Astrocyte of the cerebellum (primary cell): ENCODE measurements at regions not wholly inside any gene's neighbourhood (a gene's known extent, or its start where the extent isn't known, plus 50 kb on each side); places are given as distances from the start of the nearest gene placed in this dataset.

Experiments
- DNase-seq: peaks from one replicate; pipeline ENCODE4 v3.0.0-alpha.2; 2011; ENCODE audit warnings: low read depth
- H3K4me3 ChIP-seq: 2 replicates; pipeline ENCODE4 v1.5.1; 2011; ENCODE audit warnings: mild to moderate bottlenecking, low read depth, low read length, moderate library complexity
- in situ Hi-C: cut with HindIII; loops from 2 replicates; pipeline ENCODE4 v1.10.0; 2017; ENCODE audit warnings: low sequenced_read_pairs
- TF ChIP-seq, protein P1 (sequence below): IDR thresholded peaks from 2 replicates; pipeline ENCODE4 v1.5.1; 2012; ENCODE audit warnings: low read length, low read depth, moderate library complexity, mild to moderate bottlenecking; ENCODE audit errors: missing control alignments

- H3K4me3 ChIP-seq = no peak overlapping the region
- DNase-seq = no peak
- TF ChIP-seq, protein P1, sequence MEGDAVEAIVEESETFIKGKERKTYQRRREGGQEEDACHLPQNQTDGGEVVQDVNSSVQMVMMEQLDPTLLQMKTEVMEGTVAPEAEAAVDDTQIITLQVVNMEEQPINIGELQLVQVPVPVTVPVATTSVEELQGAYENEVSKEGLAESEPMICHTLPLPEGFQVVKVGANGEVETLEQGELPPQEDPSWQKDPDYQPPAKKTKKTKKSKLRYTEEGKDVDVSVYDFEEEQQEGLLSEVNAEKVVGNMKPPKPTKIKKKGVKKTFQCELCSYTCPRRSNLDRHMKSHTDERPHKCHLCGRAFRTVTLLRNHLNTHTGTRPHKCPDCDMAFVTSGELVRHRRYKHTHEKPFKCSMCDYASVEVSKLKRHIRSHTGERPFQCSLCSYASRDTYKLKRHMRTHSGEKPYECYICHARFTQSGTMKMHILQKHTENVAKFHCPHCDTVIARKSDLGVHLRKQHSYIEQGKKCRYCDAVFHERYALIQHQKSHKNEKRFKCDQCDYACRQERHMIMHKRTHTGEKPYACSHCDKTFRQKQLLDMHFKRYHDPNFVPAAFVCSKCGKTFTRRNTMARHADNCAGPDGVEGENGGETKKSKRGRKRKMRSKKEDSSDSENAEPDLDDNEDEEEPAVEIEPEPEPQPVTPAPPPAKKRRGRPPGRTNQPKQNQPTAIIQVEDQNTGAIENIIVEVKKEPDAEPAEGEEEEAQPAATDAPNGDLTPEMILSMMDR = no peak
- in situ Hi-C loops = no loop called here
These were observed 130.8 kb downstream of the IRS2 start for GRCh38 chr13:109655611-109656010.

DNA sequence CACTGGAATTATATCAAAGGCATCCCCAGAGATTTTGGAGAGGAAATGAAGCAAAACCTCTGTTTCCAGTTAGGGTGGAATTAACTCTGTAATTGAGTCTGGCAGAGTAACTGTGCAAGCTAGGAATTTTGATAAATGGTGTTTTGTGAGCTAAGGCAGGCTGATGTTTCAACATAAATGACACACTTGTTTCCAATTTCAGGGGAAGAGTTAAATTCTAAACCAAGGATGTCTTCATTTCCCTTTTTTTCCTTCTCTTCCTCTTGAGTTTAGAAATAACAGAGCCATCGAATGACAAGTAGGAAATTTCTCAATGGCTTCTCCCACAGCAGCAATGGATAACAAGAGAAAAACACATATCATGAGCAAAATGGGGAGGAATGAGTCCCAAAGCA, 131.2 kb downstream of the IRS2 start:
- in situ Hi-C loops = no loop called here
- DNase-seq = no peak
- no peak overlapping the region for H3K4me3 ChIP-seq

DNA sequence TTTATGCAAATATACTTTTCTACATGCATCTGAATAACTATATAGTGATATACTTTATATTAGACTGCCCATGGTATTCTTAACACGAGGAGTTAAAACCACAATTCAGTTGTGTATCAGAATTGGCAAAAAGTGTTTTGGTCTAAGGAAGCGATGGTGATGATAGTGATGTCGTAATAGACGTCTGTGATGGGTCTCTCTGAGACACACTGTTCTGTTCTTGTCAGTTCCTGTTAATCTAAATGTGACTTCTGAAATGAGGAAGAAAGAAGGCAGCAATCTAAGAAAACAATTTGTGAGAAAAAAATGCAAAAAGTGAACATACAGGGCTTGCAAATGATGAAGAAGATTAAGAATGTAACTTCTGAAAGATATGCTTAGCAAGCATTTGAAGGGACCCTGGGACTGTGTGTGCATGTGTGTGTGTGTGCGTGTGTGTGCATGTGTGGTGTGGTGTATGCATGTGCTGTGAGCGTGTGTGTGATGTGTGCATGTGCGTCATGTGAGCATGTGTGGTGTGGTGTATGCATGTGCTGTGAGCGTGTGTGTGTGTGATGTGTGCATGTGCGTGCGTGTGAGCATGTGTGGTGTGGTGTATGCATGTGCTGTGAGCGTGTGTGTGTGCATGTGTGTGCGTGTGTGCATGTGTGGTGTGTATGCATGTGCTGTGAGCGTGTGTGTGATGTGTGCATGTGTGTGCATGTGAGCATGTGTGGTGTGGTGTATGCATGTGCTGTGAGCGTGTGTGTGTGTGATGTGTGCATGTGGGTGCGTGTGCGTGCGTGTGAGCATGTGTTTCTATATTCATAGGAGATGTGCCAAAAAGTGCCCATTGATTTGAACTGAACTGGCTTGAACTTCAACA, 131.8 kb downstream of the IRS2 start:
- in situ Hi-C loops = no loop called here
- TF ChIP-seq, protein P1 = no peak
- no peak for DNase-seq
- H3K4me3 ChIP-seq = no peak overlapping the region

More for the DNA sequence above, 131.2 kb downstream of the IRS2 start:
- TF ChIP-seq, protein P1 = no peak

DNA sequence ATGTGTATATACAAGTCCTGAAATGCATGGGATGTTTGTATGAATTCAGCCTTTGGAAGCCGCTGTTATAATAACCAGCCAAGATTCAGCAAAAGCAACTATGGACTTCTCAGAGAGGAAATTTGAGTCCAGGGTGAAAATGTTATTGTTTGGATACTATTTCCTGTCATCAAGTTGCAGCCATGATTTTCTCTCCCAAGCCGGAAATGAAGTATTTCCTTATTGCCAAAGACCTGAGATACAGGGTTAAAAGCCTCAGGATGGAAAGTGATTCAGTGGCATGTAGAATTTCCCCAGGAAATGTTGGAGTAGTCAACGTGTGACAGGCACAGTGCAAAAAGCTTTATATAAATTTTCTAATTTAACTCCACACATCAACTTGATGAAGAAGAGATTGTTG, 133.9 kb downstream of the IRS2 start:
- H3K4me3 ChIP-seq = no peak overlapping the region
- in situ Hi-C loops = no loop called here
- DNase-seq = no peak
- TF ChIP-seq, protein P1 = no peak

GRCh38 chr13:109651854-109652253, 134.5 kb downstream of the IRS2 start:
- in situ Hi-C loops = no loop called here
- no peak for DNase-seq
- H3K4me3 ChIP-seq = no peak overlapping the region
- TF ChIP-seq, protein P1 = no peak

- in situ Hi-C loops = no loop called here
- DNase-seq = no peak
- TF ChIP-seq, protein P1 = no peak
- H3K4me3 ChIP-seq = no peak overlapping the region
These were observed 135.1 kb downstream of the IRS2 start for GRCh38 chr13:109651311-109651710.
